ENCODE measurements at regions not wholly inside any gene's neighbourhood (a gene's known extent, or its start where the extent isn't known, plus 50 kb on each side); places are given as distances from the start of the nearest gene placed in this dataset.

DNA sequence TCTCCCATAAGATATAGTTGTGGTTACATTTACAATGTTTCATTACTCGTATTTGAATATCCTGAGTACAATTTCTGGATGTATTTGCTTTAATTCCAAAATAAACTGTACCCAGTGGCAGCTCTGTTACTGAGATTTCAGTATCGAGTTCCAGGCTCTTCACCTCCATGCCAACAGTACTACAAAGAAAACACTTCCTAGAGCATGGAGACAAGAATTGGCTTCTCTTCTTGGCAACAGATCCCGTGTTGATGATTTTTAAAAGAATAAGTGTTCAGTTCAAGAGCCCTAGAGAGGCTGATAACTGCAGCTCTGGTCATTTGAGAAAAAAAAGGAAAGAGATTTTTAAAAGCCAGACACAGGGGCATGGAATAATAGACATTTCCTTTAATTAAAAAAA lies 302.8 kb downstream of the EFNB2 start:
- peak; percentile 14 for DNase-seq

GRCh38 chr13:106230450-106230849 lies 305.0 kb downstream of the EFNB2 start:
- DNase-seq = no peak

GRCh38 chr13:106225126-106225525 lies 310.3 kb downstream of the EFNB2 start:
- no peak for DNase-seq

- no peak for DNase-seq
Measured at GRCh38 chr13:106220211-106220610, 315.3 kb downstream of the EFNB2 start.

DNA sequence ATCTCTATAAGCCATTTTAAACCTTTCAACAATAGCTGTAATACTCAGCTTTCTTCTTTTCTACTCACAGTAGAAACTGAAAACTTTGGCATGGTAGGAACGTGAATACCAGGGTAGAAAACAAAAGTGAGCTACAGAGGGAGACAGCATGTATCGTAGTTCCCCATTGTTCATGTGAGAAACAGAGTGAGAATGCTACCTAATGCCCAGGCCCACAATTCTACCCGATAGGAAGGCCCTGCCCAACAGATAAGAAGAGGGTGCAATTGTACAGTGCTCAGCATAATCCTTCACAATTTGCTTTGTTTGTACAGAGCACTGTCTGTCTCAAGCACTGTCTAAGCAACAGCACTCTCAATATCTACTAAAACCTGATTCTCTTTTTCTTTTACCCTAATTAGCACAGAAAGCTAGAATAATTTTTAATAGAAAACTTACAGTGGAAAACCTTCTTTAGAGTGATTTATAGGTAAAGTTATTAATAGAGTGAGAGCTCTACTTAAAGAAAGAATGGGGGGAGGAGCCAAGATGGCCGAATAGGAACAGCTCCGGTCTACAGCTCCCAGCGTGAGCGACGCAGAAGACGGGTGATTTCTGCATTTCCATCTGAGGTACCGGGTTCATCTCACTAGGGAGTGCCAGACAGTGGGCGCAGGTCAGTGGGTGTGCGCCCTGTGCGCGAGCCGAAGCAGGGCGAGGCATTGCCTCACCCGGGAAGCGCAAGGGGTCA lies 322.3 kb downstream of the EFNB2 start:
- DNase-seq = no peak

DNA sequence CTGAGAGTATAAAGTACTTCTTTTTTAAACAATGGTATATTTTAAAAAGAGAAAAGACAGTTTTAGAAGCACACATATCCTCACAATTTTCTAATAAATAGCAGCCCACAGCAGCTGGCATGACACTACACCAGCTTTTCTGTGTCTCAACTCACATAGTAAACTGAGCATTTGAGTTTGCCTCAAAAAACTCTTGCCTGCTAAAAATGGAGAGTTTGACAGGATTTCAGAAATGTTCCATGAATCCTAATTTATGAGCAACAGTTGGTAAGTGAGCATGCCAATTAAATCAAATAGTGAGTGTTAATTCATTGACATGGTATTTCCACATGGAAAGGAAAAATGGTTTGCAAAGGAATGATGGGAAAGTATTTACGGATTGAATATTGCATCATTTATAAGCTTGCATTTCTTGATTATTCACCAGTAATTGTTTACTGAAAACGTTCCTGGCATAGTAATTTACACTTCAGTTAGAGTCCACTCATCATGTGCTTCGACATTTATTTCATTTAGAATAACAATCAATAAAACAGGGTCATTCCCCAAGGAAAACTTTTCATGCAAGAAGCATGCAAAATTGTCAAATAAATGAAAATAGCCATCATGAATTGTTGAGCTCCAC lies 323.0 kb downstream of the EFNB2 start:
- no peak for DNase-seq

GRCh38 chr13:106210324-106210723 lies 325.1 kb downstream of the EFNB2 start:
- no peak for DNase-seq

GRCh38 chr13:106205871-106206270 lies 329.6 kb downstream of the EFNB2 start:
- no peak for DNase-seq

DNA sequence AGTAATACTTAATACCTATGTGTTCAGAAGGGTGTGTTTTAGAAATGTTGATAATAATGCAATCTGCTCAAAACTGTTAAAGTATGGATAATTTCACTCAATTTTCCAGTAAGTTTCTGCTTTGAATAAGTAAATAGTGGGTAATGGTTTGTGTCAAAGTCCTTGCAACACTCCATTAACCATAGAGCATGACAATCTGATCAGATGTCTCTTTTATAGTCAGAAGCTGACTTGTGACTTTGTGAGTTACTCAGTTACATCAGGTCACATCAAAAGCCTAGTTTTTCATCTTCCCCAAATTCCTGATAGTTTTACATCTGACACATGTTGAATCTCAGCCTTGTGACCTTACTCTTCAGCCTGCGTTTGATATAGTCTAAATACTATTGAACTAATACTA lies 338.0 kb downstream of the EFNB2 start:
- no peak for DNase-seq

DNA sequence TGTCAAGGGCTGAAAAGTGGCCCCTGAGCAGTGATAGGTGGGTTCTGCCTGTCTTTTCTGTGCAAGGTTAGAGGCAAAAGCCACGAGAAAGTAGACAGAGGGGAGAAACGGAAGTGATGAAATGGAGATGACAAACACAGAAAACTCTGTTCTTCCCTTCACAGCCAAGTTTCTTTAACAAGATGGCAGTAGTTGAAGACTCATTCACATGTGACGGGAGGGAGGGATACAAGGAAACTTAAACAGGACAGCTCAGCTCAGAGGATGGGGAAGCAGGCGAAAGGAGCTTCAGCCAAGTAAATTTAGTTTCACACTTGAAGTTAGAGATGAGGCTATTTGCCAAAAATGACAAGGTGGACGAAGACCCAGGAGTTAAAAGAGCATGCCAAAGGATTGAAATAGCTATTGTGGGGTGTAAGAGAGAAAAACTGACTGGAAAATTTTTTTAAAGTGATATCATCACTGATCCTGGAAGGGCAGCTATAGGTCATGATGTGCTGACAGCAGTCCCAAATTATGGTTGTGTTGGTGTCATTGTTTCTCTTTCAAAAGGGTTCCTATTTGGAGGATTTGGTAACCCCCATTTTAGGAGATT lies 347.9 kb downstream of the EFNB2 start:
- no peak for DNase-seq

DNA sequence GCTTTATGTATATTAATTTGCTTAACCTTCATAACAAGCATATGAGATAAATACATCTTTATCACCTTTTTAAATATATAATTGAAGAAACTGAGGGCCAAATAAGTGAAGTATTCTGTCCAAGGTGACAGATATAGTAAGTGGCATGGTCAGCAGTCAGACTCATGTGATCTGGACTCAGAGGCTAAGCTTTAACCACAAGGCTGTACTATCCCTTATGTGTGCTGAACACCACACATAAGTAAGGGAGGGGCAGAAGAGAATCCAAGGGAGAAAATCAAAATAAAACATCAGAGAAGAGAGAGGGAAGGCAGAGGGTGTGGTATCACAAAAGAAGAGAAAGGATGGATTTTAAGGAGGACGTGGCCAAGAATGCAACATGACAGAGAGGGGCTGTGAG lies 348.4 kb downstream of the EFNB2 start:
- no peak for DNase-seq

- no peak for DNase-seq
Measured at GRCh38 chr13:106186366-106187030, 349.0 kb downstream of the EFNB2 start.

DNA sequence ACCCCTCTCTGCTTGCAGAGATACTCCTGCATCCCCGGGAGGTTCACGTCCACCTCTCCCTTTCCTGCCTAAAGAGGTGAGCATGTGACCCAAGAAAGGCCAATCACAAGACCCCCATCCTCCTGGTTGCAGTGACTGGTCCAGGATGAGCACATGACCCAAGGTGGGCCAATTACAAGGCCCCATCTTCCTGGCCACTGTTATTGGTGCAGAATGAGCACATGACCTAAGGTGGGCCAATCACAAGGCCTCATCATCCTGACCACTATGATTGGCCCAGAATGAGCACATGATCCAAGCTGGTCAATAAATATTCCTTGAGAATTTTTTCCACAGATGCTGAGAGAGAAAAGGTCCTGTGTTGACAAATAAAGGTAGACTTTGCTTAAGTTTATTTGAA lies 350.7 kb downstream of the EFNB2 start:
- DNase-seq = no peak

DNA sequence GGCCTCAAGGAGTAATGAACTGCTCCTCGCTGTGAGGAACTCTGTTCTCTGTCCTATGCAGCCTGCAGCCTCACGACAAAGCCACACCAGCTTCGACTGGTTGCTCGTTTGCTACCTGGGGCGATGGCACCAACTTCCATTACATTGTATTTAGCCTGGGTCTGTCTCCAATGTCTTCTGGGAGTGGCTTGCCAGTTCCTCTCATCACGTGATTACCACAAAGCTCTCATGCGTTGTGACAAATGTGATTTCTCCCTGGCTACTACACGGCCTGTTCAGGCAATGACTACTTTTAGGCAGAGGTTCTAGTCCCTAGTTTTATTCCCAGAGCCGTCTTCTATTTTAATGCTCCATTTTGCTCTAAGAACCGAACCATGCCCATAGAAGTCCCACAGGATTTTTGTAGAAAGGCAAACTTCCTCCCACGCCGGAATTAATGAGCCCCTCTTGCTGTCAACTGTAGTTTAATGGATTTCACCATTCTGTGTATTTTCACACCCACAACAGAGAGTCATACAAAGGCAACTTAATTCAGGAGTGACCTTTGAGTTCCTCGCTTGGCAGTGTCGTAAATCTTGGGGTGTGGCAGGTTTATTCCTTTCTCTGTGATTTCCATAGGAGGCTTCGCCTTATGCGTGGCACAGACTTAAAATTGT lies 351.9 kb downstream of the EFNB2 start:
- DNase-seq = no peak

DNA sequence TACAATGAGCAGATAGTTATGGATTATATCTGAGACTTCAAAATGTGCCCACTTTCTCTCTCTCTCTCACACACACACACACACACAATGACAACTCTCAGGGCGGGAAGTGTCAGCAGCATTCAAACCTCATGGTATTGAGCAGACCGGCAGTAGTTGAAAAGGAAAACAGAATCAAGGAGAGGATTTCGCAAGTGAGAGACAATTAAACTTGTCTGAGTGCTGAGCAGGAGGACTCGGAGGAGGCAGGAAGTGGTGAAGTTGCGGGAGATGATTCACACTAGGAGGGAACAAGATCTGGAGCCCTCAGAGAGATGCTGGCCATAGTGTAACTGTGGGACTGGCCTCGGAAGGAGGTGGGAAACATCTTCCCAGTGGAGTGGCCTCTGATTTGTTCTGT lies 353.1 kb downstream of the EFNB2 start:
- DNase-seq = no peak

GRCh38 chr13:106178816-106179215 lies 356.6 kb downstream of the EFNB2 start:
- DNase-seq = no peak

- DNase-seq = no peak
Measured at GRCh38 chr13:106177146-106177545, 358.3 kb downstream of the EFNB2 start.

GRCh38 chr13:106176117-106176516 lies 359.3 kb downstream of the EFNB2 start:
- DNase-seq = no peak

- DNase-seq = no peak
Measured at GRCh38 chr13:106173891-106174610, 361.4 kb downstream of the EFNB2 start.

DNA sequence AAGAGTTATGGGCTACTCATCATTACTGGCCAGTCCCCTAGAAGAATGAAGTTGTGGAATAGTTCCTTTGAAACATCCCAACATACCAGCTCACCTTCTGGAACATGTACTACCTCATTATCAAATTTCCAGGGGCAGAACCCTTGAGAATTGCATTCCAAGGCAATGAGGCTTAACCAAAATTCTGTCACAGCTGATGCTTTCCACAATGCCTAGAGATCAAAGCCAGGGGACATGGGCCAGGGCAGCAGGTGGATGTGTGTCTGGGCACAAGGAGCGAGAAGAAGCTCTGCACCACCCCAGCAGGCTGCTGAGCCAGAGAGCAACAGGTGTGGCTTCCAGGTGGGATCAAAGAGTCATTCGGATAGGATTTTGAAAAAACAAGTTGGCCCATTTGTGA lies 362.1 kb downstream of the EFNB2 start:
- no peak for DNase-seq

- no peak for DNase-seq
Measured at GRCh38 chr13:106172176-106172905, 363.1 kb downstream of the EFNB2 start.

DNA sequence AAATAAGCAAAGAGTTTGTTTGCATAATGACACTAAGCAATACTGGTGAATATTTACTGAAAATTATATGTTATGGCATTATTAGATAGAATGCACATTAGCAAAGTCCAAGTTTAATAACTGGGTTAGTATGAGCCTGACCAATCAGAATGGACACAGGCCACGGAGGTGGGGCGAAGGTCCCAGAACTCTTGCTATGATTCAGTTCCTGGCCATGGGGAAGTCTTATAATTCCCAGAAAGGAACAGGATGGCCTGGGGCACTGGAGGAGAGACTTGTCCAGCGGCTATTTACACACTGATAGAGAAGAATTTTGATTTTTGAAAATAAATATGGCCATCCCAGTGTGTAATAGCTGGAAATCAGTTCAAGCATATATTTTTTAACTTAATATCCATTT lies 372.0 kb downstream of the EFNB2 start:
- DNase-seq = no peak

All from NCI-H187 treated with DMSO at 0.1 percent for 48 hours (cell line).